ENCODE measurements at regions not wholly inside any gene's neighbourhood (a gene's known extent, or its start where the extent isn't known, plus 50 kb on each side); places are given as distances from the start of the nearest gene placed in this dataset.

- DNase-seq (ENCODE audit: extremely low read depth, low read depth, low spot score) = no peak
Observed at GRCh38 chr13:74335370-74335769, 201.2 kb upstream of the KLF12 start.

GRCh38 chr13:74329962-74330361 lies 195.8 kb upstream of the KLF12 start:
- DNase-seq (ENCODE audit: extremely low read depth, low read depth, low spot score) = no peak

- no peak for DNase-seq (ENCODE audit: extremely low read depth, low read depth, low spot score)
Observed at GRCh38 chr13:74325106-74325505, 190.9 kb upstream of the KLF12 start.

GRCh38 chr13:74324338-74324737 lies 190.1 kb upstream of the KLF12 start:
- no peak for DNase-seq (ENCODE audit: extremely low read depth, low read depth, low spot score)

- no peak for DNase-seq (ENCODE audit: extremely low read depth, low read depth, low spot score)
Observed at GRCh38 chr13:74322562-74322961, 188.4 kb upstream of the KLF12 start.

- DNase-seq (ENCODE audit: extremely low read depth, low read depth, low spot score) = no peak
Observed at GRCh38 chr13:74320282-74320681, 186.1 kb upstream of the KLF12 start.

GRCh38 chr13:74316547-74316946 lies 182.3 kb upstream of the KLF12 start:
- no peak for DNase-seq (ENCODE audit: extremely low read depth, low read depth, low spot score)

GRCh38 chr13:74306496-74306895 lies 172.3 kb upstream of the KLF12 start:
- no peak for DNase-seq (ENCODE audit: extremely low read depth, low read depth, low spot score)

GRCh38 chr13:74305876-74306275 lies 171.7 kb upstream of the KLF12 start:
- no peak for DNase-seq (ENCODE audit: extremely low read depth, low read depth, low spot score)

GRCh38 chr13:74301258-74301935 lies 167.2 kb upstream of the KLF12 start:
- DNase-seq (ENCODE audit: extremely low read depth, low read depth, low spot score) = no peak

GRCh38 chr13:74300162-74300561 lies 166.0 kb upstream of the KLF12 start:
- no peak for DNase-seq (ENCODE audit: extremely low read depth, low read depth, low spot score)

- DNase-seq (ENCODE audit: extremely low read depth, low read depth, low spot score) = no peak
Observed at GRCh38 chr13:74299721-74300120, 165.5 kb upstream of the KLF12 start.

- no peak for DNase-seq (ENCODE audit: extremely low read depth, low read depth, low spot score)
Observed at GRCh38 chr13:74298923-74299322, 164.7 kb upstream of the KLF12 start.

GRCh38 chr13:74289861-74290773 lies 155.9 kb upstream of the KLF12 start:
- DNase-seq (ENCODE audit: extremely low read depth, low read depth, low spot score) = peak; percentile 34

- no peak for DNase-seq (ENCODE audit: extremely low read depth, low read depth, low spot score)
Observed at GRCh38 chr13:74289107-74289506, 154.9 kb upstream of the KLF12 start.

GRCh38 chr13:74288361-74288911 lies 154.2 kb upstream of the KLF12 start:
- no peak for DNase-seq (ENCODE audit: extremely low read depth, low read depth, low spot score)

GRCh38 chr13:74287724-74288169 lies 153.5 kb upstream of the KLF12 start:
- peak; percentile 31 for DNase-seq (ENCODE audit: extremely low read depth, low read depth, low spot score)

- DNase-seq (ENCODE audit: extremely low read depth, low read depth, low spot score) = no peak
Observed at GRCh38 chr13:74280795-74281490, 146.7 kb upstream of the KLF12 start.

GRCh38 chr13:74280093-74280794 lies 146.0 kb upstream of the KLF12 start:
- DNase-seq (ENCODE audit: extremely low read depth, low read depth, low spot score) = no peak

GRCh38 chr13:74278901-74279300 lies 144.7 kb upstream of the KLF12 start:
- no peak for DNase-seq (ENCODE audit: extremely low read depth, low read depth, low spot score)

All from glomerular endothelial cell (primary cell).